ENCODE measurements at regions not wholly inside any gene's neighbourhood (a gene's known extent, or its start where the extent isn't known, plus 50 kb on each side); places are given as distances from the start of the nearest gene placed in this dataset.
A peak's percentile ranks its signal among the peaks of the same experiment; 100 is the strongest.

GRCh38 chrX:39725928-39726619 is 371.7 kb downstream of the BCOR start:
- DNase-seq: no peak

- DNase-seq: no peak
These were observed 371.0 kb downstream of the BCOR start for GRCh38 chrX:39726771-39727170.

DNA sequence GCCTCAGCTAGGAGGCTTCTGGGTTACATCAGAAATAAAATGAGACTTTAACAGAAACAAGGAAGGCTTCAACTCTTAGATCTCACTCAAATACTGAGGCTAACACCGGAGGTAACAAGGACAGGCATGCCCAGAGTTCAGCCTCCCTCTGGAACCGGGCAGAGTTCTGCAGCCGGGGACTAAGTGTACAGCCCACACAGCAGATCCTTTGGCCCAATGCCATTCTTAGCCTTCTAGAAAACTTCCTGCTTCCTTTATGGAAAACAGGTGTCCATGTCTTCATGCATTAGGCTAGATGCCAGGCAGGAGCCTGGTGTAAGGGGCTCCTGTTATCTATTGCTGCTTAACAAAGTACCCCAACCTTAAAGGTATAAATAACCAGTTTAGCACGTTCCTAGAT is 369.7 kb downstream of the BCOR start:
- no peak for DNase-seq

GRCh38 chrX:39728852-39729598 is 368.7 kb downstream of the BCOR start:
- no peak for DNase-seq

DNA sequence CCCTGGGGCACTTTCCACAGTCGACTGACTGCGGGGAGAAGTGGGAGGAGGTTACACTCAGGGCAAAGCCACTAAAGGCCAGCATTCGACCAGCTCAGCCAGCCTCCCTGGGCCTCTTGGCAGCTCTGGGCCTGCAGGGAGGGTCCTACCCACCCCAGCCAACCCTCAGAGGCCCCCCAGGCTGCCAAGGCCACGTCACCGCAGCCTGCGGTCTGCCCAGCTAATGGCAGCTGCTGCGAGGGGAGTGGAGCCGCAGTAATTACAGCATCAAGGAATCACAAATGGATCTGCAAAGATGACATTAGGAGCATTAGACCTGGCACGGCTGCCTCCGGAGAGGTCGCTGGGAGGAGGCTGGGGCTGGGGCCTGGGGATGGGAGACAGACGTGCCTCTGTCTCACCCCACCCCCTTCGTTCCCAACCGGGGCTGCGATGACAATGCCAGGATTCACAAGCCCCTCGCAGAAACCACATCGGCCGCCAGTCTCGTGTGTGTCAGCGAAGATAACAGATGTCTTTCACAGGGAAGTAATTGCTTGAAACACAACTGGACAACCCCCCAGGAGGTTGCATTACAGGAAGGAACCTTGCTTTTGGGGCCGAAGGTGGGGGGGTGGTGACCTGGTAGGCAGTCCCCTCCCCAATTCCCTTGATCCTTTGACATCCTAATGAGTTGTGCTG is 367.6 kb downstream of the BCOR start:
- no peak for DNase-seq

- no peak for DNase-seq
These were observed 367.0 kb downstream of the BCOR start for GRCh38 chrX:39730662-39731329.

DNA sequence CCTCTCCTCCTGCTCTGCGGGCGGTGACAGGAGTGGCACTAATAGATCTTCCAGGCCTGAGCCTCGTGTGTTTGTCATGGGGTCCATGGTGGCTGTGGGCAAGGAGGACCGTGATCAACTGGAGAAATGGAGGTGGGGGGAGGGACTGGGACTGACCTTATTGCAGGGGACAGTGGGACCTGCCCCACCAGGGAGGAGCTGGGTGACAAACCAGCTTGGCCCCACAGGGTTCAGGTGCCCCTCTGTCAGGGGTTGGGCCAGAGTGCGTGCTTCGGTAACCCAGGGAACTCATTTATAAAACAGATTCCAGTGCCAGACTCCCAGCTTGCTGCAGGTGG is 366.5 kb downstream of the BCOR start:
- no peak for DNase-seq

GRCh38 chrX:39731735-39732134 is 366.0 kb downstream of the BCOR start:
- DNase-seq: no peak

DNA sequence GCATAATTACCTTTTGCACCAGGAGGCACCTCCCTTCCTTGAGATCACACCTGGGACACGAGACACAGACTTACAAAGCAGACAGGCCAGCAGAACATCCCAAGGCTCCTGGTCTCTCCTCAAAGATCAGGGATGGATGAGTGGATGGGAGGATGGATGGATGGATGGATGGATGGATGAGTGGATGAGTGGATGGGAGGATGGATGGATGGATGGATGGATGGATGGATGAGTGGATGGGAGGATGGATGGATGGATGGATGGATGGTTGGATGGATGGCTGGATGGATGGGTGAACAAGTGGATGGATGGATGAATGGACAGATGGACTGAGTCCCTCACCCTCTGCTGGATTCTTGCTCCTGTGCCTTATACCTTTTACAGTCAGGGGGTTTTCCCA is 364.0 kb downstream of the BCOR start:
- no peak for DNase-seq

GRCh38 chrX:39734174-39734776 is 363.5 kb downstream of the BCOR start:
- peak; percentile 1 for DNase-seq

DNA sequence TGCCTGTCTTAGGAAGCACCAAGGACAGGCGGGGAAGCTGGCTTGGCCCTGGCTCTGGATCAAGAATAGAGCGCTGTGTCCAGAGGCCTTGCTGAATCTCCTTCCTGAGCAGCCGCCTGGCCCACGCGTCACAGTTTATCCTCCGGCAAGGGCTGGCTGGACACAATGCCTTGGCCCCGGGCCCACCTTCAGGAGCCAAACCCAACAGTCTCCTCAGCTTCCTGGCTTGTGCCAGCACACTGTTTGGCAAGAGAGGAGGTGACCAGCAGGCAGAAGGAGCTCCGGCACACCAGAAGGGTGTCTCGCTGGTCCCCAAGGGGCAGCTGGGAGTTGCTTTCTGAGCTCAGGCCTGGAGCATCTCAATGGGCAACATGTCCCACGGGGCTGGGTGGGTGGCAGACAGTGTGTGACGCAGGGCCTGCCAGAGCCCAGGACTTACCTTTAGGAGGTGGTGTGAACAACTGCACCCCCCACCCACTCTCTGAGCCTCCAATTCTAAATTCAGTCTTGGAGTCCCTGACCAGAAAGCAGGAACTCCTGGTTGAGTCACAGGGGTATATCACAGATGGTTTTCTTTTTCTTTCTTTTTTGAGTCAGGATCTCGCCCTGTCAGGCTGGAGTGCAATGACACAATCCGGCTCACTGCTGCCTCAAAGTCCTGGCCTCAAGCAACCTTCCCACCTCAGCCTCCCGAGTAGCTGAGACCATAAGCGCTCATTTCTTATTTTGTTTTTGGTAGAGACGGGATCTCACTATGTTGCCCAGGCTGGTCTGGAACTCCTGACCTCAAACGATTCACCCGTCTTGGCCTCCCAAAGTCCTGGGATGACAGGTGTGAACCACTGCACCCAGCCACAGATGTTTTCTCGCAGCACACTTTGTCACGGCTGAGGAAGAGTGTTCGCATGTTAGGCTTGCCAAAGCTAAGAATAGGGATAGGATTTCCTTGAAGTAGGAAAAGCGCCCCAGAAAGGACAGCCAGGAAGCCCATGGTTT is 361.2 kb downstream of the BCOR start:
- DNase-seq: no peak

DNA sequence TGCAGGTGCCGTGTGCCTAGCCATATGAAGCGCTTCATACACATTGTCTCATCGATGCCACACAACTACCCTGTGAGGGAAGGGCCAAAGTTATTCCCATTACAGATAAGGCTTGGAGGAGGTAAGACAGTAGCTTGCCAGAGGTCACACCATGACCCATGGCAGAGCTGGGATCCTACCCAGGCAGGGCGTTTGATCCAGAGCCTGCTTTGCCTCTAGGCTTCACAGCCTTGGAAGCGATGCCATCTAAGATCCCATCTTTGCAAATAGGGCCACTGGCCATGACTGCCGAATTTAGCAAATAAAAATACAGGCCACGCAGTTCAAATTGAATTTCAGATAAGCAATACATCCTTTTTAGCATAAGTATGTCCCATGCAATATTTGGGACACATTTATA is 358.2 kb downstream of the BCOR start:
- no peak for DNase-seq

DNA sequence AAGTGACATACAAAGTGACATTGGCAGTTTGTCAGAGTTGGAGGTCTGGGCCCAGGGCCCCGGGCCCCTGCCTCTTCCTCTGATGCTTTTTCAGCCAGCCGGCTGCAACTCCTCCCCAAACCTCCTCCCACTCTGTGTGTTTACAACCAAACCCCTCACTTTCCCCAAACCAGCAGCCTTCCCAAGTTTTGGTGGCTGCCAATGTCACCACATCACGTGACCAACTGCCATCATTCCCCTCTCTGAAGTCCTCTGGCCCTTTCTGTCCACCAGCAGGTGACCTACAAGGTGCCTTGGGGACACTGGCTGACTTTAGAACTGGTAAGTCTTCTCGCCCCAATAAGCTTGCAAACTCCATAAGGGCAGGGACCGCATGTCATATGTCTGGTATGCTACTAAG is 357.7 kb downstream of the BCOR start:
- no peak for DNase-seq

- DNase-seq: no peak
These were observed 355.9 kb downstream of the BCOR start for GRCh38 chrX:39741904-39742303.

DNA sequence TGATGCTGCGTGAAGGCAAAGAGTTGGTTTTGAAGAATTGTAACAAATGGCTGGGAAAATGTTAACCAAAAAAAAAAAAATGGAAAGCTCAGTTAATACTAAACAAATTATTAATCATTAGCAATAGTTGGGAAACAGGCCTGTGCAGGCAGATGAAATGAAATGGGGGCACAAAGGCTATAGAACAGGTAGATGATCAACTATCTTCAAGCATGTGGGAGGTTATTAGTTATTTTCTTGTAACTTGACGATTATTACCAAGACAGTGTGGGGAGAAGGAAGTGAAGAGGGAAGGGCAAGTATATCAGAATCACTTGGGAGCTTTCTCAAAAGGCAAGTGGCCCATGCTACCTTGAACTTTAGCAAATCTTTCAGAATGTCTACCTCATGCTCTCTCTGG is 351.9 kb downstream of the BCOR start:
- DNase-seq: no peak

GRCh38 chrX:39749135-39749534 is 348.6 kb downstream of the BCOR start:
- DNase-seq: no peak

- no peak for DNase-seq
These were observed 348.0 kb downstream of the BCOR start for GRCh38 chrX:39749728-39750127.

- DNase-seq: no peak
These were observed 347.4 kb downstream of the BCOR start for GRCh38 chrX:39750256-39750790.

- DNase-seq: no peak
These were observed 346.9 kb downstream of the BCOR start for GRCh38 chrX:39750848-39751247.

GRCh38 chrX:39752815-39753214 is 344.9 kb downstream of the BCOR start:
- peak; percentile 6 for DNase-seq

GRCh38 chrX:39753293-39753996 is 344.3 kb downstream of the BCOR start:
- no peak for DNase-seq
